ENCODE measurements at regions not wholly inside any gene's neighbourhood (a gene's known extent, or its start where the extent isn't known, plus 50 kb on each side); places are given as distances from the start of the nearest gene placed in this dataset.

DNA sequence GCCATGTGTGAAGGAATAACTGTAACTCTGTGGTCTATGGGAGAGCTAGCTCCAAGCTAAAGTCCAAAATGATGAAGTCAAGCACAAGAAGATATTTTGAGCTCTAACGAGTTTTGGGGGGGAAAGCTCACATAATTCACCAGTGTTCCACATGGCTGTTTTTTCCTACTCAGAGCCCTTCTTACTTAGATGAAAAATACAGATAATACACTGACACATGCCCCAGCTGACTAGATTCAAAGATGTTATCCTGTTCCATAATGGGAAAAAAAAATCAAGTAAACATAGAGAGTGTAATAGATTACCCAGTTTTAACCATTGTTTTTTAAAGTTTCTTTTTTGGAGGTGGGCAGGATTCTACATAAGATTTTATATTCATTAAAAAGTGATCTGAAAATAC, 86.6 kb downstream of the PRLHR start:
- Mint-ChIP-seq H3K9me3 (no peaks in the 10 kb centered on the region), H3K36me3 (no peaks in the 10 kb centered on the region), H3K27ac (no peak overlapping the region), H3K4me1 (peaks cover 0 to 7% (median 4%) of the 10 kb centered on the region in 4 donors), H3K27me3 (peaks cover 0 to 8% (median 6%) of the 10 kb centered on the region in 5 donors), H3K4me3 (no peak overlapping the region)
- DNase-seq, result no peak
- POLR2A ChIA-PET, result no interaction called here
- no peak for ATAC-seq

DNA sequence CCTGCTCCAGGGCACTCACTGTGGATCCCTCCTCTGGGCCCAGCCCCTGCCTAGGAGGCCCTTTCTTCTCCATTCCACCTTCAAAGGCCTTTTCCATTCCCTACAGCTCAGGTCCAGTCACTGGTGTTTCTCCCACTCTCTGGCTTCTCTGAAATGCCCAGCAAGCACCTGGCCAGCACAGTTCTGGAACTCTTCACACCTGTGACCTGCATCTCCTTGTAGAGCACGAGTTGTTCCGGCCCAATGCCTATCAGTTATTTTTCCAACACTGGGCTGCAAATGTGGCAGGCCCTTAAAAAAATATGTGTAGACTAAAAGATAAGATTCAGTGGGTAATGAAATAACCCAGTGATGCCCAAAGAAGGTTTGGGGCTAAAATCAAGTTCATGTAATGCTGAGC, 87.1 kb downstream of the PRLHR start:
- Mint-ChIP-seq H3K4me1 (peaks cover 0 to 9% (median 5%) of the 10 kb centered on the region in 4 donors), H3K36me3 (no peaks in the 10 kb centered on the region), H3K9me3 (no peaks in the 10 kb centered on the region), H3K27ac (no peak overlapping the region), H3K27me3 (peaks cover 0 to 12% (median 4%) of the 10 kb centered on the region in 5 donors), H3K4me3 (no peak overlapping the region)
- POLR2A ChIA-PET, result no interaction called here
- DNase-seq (no peak), ATAC-seq (no peak)

GRCh38 chr10:118506671-118507590, 88.5 kb downstream of the PRLHR start:
- no peak for ATAC-seq
- Mint-ChIP-seq H3K9me3 (no peaks in the 10 kb centered on the region), H3K27me3 (peaks cover 0 to 12% (median 3%) of the 10 kb centered on the region in 5 donors), H3K4me1 (peaks cover 0 to 9% (median 5%) of the 10 kb centered on the region in 4 donors), H3K4me3 (no peak overlapping the region), H3K27ac (no peak overlapping the region), H3K36me3 (no peaks in the 10 kb centered on the region)
- POLR2A ChIA-PET, result no interaction called here
- DNase-seq, result no peak

DNA sequence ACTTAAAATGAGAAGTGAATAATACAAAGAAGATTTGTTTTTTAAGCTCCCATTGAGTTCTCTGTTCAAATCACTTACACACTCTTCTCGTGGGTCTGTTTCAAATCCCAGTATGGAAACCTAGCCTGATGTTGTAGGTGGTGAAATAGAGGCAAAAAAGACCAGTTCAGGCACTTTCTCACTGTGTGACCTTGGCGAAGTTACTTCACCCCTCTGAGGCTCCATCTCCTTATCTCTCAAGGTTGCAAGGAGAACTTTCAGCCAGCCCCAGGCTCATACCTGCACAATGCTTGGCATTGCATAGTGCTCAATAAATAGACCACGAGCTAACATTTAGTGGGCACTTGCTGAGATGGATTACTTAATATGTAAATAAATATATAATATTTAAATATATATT, 90.1 kb downstream of the PRLHR start:
- POLR2A ChIA-PET, result no interaction called here
- Mint-ChIP-seq H3K4me3 (no peak overlapping the region), H3K36me3 (no peaks in the 10 kb centered on the region)

DNA sequence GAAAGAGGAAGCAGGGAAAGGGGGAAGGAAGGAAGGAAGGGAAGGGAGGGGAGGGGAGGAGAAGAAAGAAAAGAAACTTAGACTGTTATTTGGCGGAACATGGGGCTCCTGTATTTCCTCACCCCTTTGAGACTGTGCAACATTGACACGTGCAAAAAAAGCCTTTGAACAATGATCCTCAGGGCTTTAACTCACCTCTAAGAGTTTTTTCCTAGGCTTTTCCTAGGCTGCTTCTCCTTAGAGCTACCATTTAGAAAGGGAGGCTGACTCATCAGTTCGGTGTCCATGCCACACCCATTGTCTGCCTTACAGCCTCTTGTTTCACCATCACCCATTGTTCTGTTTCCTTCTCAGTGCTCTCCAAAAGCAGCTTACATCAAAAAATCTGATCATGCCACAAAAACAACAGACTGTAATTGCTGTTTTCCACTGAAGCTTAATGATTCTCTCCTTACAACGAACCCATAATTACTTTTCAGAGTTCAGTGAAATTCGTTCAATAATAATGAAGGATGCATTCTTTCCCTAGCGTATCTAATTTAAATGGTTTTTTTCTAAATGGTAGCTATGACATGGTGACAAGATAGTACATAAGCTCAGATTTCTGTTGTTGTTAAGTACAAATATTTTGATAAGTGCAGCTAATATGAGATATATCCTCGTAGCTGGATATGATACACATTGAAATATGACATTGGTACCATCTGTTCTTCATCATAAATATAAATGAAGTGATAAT, 90.8 kb downstream of the PRLHR start:
- no peak for DNase-seq
- Mint-ChIP-seq H3K27me3 (peaks cover 2 to 18% (median 10%) of the 10 kb centered on the region in 5 donors), H3K4me3 (no peak overlapping the region), H3K27ac (no peak overlapping the region), H3K4me1 (peaks cover 0 to 9% (median 5%) of the 10 kb centered on the region in 4 donors), H3K36me3 (no peaks in the 10 kb centered on the region), H3K9me3 (no peaks in the 10 kb centered on the region)
- ATAC-seq, result no peak
- POLR2A ChIA-PET, result no interaction called here

More for the DNA sequence above, 90.1 kb downstream of the PRLHR start:
- no peak for ATAC-seq
- DNase-seq, result no peak
- Mint-ChIP-seq H3K9me3 (no peaks in the 10 kb centered on the region), H3K27ac (no peak overlapping the region), H3K27me3 (peaks cover 2 to 18% (median 10%) of the 10 kb centered on the region in 5 donors), H3K4me1 (peaks cover 0 to 9% (median 5%) of the 10 kb centered on the region in 4 donors)

DNA sequence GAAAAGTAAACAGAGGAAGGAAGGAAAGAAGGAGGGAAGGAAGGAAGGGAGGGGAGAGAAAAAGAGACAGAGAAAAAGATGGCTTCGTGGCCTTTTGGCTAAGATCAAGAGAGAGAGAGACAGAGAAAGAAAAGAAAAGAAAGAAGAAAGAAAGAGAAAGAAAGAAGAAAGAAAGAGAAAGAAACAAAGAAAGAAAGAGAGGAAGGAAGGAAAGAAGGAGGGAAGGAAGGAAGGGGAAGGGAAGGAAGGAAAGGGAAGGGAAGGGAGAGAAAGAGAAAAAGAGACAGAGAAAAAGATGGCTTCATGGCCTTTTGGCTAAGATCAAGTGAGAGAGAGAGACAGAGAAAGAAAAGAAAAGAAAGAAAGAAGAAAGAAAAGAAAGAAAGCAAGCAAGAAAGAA, 91.4 kb downstream of the PRLHR start:
- ATAC-seq (no peak), DNase-seq (no peak)
- Mint-ChIP-seq H3K36me3 (no peaks in the 10 kb centered on the region), H3K27me3 (peaks cover 4 to 22% (median 10%) of the 10 kb centered on the region in 5 donors), H3K27ac (peak overlapping the region in 2 of 10 donors; percentile 14 to 58), H3K4me1 (peaks cover 0 to 9% (median 5%) of the 10 kb centered on the region in 4 donors), H3K4me3 (no peak overlapping the region), H3K9me3 (no peaks in the 10 kb centered on the region)
- POLR2A ChIA-PET, result no interaction called here

- POLR2A ChIA-PET, result no interaction called here
- no peak overlapping the region for H3K4me3 Mint-ChIP-seq
- no peak for ATAC-seq
- peaks cover 0 to 9% (median 5%) of the 10 kb centered on the region in 4 donors for H3K4me1 Mint-ChIP-seq
- DNase-seq, result no peak
- no peaks in the 10 kb centered on the region for H3K36me3 Mint-ChIP-seq
- no peak overlapping the region for H3K27ac Mint-ChIP-seq
- no peaks in the 10 kb centered on the region for H3K9me3 Mint-ChIP-seq
- peaks cover 7 to 22% (median 10%) of the 10 kb centered on the region in 5 donors for H3K27me3 Mint-ChIP-seq
Observed at GRCh38 chr10:118503192-118503591, 92.3 kb downstream of the PRLHR start.

GRCh38 chr10:118501637-118502440, 93.6 kb downstream of the PRLHR start:
- POLR2A ChIA-PET, result no interaction called here
- DNase-seq (no peak), ATAC-seq (no peak)
- no peak overlapping the region for H3K4me3 Mint-ChIP-seq
- H3K27ac Mint-ChIP-seq, result no peak overlapping the region
- peaks cover 7 to 24% (median 17%) of the 10 kb centered on the region in 5 donors for H3K27me3 Mint-ChIP-seq
- H3K4me1 Mint-ChIP-seq, result peaks cover 0 to 9% (median 5%) of the 10 kb centered on the region in 4 donors
- no peaks in the 10 kb centered on the region for H3K36me3 Mint-ChIP-seq
- H3K9me3 Mint-ChIP-seq, result no peaks in the 10 kb centered on the region

DNA sequence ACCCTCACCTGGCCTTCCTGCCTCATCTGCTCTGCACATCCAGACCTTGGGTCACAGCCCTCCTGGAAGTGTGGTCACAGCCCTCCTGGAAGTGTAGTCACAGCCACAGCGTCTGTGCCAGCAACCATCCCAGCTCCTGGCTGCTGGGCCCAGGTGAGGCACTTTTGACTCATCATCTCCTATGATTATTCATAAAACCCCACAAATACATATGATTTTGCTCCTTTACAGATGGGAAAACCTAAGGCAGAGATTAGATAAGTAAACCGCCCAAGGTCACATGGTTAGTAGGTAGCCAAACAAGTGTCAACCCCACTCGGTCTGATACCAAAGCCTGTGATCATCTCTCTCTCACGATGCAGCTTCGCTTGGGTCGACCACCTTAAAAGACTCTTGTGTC, 94.3 kb downstream of the PRLHR start:
- Mint-ChIP-seq H3K27me3 (peaks cover 7 to 29% (median 17%) of the 10 kb centered on the region in 5 donors), H3K9me3 (no peaks in the 10 kb centered on the region), H3K36me3 (no peaks in the 10 kb centered on the region), H3K4me3 (no peak overlapping the region), H3K4me1 (peaks cover 0 to 9% (median 5%) of the 10 kb centered on the region in 4 donors), H3K27ac (no peak overlapping the region)
- ATAC-seq, result no peak
- DNase-seq, result no peak
- POLR2A ChIA-PET, result no interaction called here

DNA sequence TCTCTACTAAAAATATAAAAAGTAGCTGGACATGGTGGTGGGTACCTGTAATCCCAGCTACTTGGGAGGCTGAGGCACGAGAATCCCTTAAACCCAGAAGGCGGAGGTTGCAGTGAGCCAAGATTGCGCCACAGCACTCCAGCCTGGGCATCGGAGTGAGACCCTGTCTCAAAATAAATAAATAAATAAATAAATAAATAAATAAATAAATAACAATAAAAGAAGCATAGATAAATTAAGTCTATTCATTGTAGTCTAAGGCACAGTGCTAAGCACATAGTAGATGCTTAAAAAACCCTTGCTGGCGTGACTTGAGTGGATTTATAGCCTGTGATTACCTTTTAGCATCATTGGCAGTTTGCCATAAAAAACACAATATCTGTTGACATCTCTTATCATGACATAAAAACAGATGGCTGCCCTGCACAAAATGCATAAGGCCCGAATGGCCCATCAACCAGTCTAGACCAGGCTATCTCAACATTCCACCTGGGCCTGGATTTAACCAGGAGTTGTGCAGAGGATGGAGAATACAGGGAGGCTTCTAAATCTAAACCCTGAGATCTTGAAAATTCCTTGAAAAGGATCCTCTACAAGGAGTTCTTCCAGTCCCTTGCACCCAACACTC, 94.9 kb downstream of the PRLHR start:
- H3K9me3 Mint-ChIP-seq, result no peaks in the 10 kb centered on the region
- H3K27ac Mint-ChIP-seq, result no peak overlapping the region
- H3K27me3 Mint-ChIP-seq, result peaks cover 9 to 33% (median 19%) of the 10 kb centered on the region in 5 donors
- POLR2A ChIA-PET, result no interaction called here
- H3K4me1 Mint-ChIP-seq, result peaks cover 0 to 9% (median 5%) of the 10 kb centered on the region in 4 donors
- H3K4me3 Mint-ChIP-seq, result no peak overlapping the region
- ATAC-seq, result no peak
- H3K36me3 Mint-ChIP-seq, result no peaks in the 10 kb centered on the region
- DNase-seq, result no peak

GRCh38 chr10:118499186-118499585, 96.3 kb downstream of the PRLHR start:
- no peak for DNase-seq
- H3K4me1 Mint-ChIP-seq, result peaks cover 0 to 5% (median 4%) of the 10 kb centered on the region in 4 donors
- H3K27me3 Mint-ChIP-seq, result peaks cover 13 to 38% (median 23%) of the 10 kb centered on the region in 5 donors
- no peak overlapping the region for H3K4me3 Mint-ChIP-seq
- no peaks in the 10 kb centered on the region for H3K9me3 Mint-ChIP-seq
- POLR2A ChIA-PET, result no interaction called here
- no peak overlapping the region for H3K27ac Mint-ChIP-seq
- no peaks in the 10 kb centered on the region for H3K36me3 Mint-ChIP-seq
- ATAC-seq, result no peak

DNA sequence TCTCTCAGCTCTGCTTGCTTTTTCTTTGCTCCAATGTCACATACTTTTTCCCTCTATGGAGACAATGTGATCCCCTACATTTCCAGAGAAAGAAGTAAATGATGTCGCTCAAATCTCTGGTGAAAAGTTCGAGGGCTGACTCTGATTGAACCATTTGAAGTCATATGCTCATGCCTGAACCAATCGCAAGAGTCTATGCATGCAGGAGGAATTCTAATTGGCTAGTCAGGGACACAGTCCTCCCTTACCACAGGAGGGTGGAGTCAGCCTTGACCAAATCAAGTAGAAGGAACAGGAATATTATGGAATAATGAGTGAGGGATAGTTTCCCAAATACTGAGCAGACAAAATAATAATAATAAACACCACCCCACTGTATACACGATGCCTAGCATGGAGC, 96.8 kb downstream of the PRLHR start:
- DNase-seq (no peak), ATAC-seq (no peak)
- Mint-ChIP-seq H3K4me1 (no peaks in the 10 kb centered on the region), H3K36me3 (no peaks in the 10 kb centered on the region), H3K9me3 (peaks cover 0 to 1% (median 0%) of the 10 kb centered on the region in 9 donors), H3K27ac (no peak overlapping the region), H3K27me3 (peaks cover 14 to 34% (median 25%) of the 10 kb centered on the region in 5 donors), H3K4me3 (no peak overlapping the region)
- POLR2A ChIA-PET, result no interaction called here

Data from naive thymus-derived CD8-positive, alpha-beta T cell (primary cell).